ENCODE measurements at regions not wholly inside any gene's neighbourhood (a gene's known extent, or its start where the extent isn't known, plus 50 kb on each side); places are given as distances from the start of the nearest gene placed in this dataset.

- TF ChIP-seq, protein P1, sequence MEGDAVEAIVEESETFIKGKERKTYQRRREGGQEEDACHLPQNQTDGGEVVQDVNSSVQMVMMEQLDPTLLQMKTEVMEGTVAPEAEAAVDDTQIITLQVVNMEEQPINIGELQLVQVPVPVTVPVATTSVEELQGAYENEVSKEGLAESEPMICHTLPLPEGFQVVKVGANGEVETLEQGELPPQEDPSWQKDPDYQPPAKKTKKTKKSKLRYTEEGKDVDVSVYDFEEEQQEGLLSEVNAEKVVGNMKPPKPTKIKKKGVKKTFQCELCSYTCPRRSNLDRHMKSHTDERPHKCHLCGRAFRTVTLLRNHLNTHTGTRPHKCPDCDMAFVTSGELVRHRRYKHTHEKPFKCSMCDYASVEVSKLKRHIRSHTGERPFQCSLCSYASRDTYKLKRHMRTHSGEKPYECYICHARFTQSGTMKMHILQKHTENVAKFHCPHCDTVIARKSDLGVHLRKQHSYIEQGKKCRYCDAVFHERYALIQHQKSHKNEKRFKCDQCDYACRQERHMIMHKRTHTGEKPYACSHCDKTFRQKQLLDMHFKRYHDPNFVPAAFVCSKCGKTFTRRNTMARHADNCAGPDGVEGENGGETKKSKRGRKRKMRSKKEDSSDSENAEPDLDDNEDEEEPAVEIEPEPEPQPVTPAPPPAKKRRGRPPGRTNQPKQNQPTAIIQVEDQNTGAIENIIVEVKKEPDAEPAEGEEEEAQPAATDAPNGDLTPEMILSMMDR (IDR thresholded peaks at IDR 0.05) = no peak
- no peak for TF ChIP-seq POLR2A (IDR thresholded peaks at IDR 0.05)
Measured at GRCh38 chr2:35915261-35915660, 440.3 kb upstream of the CRIM1 start.
